ENCODE measurements at regions not wholly inside any gene's neighbourhood (a gene's known extent, or its start where the extent isn't known, plus 50 kb on each side); places are given as distances from the start of the nearest gene placed in this dataset.

DNA sequence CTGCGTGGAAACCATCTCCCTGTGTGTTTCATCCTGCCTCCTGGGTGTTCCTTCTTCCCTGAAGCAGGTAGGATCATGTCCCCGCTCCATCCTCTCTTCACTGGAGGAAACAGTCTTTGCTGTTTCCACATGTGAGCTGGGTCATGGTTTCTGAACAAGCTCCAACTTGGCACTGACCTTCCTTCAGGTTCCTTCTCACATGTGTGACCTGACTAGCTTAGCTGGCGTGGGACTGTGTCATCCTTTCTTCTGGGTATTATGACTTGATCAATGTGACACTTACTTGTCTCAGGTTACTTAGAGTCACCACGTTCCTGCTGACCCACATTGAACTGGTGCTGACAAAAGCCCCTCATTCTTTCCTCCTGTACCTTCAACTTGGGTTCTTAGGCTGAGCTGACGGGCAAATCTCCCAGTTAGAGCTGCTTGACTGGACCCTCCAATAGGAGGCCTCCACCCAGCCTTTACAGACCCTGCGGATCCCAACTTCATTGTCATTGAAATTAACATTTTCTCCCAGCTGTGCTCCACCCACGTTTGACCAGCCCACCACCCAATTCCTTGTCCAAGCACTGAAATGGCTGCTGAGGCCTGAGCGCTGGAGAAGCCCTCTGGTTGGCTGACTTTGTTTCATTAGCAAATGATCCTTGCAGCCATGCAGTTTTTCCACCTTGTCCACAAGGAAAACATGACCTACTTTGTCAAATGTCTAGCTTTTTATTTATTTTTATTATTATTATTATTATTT lies 128.1 kb downstream of the DDX1 start:
- Histone ChIP-seq H3K9me2 (ENCODE audit: insufficient read depth, low read length) (no peaks in the 10 kb centered on the region), H3K79me2 (replicated peaks; ENCODE audit: insufficient read depth, low read length) (no peaks in the 10 kb centered on the region), H3K36me3 (ENCODE audit: insufficient read depth, low read length) (no peaks in the 10 kb centered on the region), H2AFZ (ENCODE audit: low read depth, low read length) (no peak overlapping the region), H3K9ac (ENCODE audit: low read length) (no peak overlapping the region), H3K27ac (ENCODE audit: low read length) (no peak overlapping the region), H4K20me1 (ENCODE audit: insufficient read depth) (no peaks in the 10 kb centered on the region), H3K9me3 (ENCODE audit: low read length) (no peaks in the 10 kb centered on the region), H3K27me3 (ENCODE audit: insufficient read depth, low read depth, low read length) (no peaks in the 10 kb centered on the region), H3K4me3 (ENCODE audit: low read length) (no peak overlapping the region), H3F3A (ENCODE audit: insufficient read depth, low read length, poor library complexity, severe bottlenecking) (no peaks in the 10 kb centered on the region), H3K4me2 (ENCODE audit: low read length) (no peak overlapping the region)
- TF ChIP-seq, protein P1, sequence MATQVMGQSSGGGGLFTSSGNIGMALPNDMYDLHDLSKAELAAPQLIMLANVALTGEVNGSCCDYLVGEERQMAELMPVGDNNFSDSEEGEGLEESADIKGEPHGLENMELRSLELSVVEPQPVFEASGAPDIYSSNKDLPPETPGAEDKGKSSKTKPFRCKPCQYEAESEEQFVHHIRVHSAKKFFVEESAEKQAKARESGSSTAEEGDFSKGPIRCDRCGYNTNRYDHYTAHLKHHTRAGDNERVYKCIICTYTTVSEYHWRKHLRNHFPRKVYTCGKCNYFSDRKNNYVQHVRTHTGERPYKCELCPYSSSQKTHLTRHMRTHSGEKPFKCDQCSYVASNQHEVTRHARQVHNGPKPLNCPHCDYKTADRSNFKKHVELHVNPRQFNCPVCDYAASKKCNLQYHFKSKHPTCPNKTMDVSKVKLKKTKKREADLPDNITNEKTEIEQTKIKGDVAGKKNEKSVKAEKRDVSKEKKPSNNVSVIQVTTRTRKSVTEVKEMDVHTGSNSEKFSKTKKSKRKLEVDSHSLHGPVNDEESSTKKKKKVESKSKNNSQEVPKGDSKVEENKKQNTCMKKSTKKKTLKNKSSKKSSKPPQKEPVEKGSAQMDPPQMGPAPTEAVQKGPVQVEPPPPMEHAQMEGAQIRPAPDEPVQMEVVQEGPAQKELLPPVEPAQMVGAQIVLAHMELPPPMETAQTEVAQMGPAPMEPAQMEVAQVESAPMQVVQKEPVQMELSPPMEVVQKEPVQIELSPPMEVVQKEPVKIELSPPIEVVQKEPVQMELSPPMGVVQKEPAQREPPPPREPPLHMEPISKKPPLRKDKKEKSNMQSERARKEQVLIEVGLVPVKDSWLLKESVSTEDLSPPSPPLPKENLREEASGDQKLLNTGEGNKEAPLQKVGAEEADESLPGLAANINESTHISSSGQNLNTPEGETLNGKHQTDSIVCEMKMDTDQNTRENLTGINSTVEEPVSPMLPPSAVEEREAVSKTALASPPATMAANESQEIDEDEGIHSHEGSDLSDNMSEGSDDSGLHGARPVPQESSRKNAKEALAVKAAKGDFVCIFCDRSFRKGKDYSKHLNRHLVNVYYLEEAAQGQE (IDR thresholded peaks at IDR 0.05; ENCODE audit: borderline replicate concordance): no peak
- TF ChIP-seq EP300 (conservative IDR thresholded peaks at IDR 0.05; ENCODE audit: poor library complexity, severe bottlenecking) (no peak), RAD21 (conservative IDR thresholded peaks at IDR 0.05) (no peak), TAF1 (IDR thresholded peaks at IDR 0.05; ENCODE audit: low read depth) (no peak), EZH2 (IDR thresholded peaks at IDR 0.05; ENCODE audit: borderline replicate concordance, insufficient read depth, low read length, poor library complexity, severe bottlenecking) (no peak), POLR2AphosphoS5 (IDR thresholded peaks at IDR 0.05) (no peak), SMC3 (conservative IDR thresholded peaks at IDR 0.05; ENCODE audit: poor library complexity) (no peak), MXI1 (conservative IDR thresholded peaks at IDR 0.05; ENCODE audit: poor library complexity, severe bottlenecking) (no peak)
- TF ChIP-seq, protein P2, sequence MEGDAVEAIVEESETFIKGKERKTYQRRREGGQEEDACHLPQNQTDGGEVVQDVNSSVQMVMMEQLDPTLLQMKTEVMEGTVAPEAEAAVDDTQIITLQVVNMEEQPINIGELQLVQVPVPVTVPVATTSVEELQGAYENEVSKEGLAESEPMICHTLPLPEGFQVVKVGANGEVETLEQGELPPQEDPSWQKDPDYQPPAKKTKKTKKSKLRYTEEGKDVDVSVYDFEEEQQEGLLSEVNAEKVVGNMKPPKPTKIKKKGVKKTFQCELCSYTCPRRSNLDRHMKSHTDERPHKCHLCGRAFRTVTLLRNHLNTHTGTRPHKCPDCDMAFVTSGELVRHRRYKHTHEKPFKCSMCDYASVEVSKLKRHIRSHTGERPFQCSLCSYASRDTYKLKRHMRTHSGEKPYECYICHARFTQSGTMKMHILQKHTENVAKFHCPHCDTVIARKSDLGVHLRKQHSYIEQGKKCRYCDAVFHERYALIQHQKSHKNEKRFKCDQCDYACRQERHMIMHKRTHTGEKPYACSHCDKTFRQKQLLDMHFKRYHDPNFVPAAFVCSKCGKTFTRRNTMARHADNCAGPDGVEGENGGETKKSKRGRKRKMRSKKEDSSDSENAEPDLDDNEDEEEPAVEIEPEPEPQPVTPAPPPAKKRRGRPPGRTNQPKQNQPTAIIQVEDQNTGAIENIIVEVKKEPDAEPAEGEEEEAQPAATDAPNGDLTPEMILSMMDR (IDR thresholded peaks at IDR 0.05; ENCODE audit: poor library complexity, severe bottlenecking): no peak

DNA sequence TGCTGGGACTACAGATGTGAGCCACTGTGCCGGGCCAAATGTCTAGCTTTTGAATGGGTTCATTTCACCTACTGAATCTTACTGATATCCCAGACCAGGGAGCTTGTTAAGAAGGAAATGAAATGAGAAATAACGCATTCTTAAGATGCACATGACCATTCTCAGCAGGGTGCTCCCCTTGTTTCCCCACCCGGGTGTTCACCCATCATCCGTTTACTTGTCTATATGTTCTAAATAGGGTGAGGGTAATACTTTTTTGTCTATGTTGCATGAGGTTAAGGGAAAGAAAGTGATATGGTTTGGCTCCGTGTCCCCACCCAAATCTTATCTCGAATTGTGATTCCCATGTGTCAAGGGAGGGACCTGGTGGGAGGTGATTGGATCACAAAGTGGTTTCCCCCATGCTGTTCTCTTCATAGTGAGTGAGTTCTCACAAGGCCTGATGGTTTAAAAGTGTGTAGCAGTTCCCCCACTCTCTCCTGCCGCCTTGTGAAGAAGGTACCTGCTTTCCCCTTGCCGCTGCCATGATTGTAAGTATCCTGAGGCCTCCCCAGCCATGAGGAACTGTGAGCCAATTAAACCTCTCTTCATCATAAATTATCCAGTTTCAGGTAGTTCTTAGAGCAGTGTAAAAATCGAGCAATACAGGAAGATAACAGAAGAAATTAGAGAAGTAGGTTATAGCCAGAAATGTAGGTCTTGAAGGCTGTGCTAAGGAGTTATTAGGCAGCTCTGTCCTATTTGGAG lies 129.1 kb downstream of the DDX1 start:
- no peaks in the 10 kb centered on the region for H4K20me1 ChIP-seq (ENCODE audit: insufficient read depth)
- no peak overlapping the region for H3K9ac ChIP-seq (ENCODE audit: low read length)
- no peak overlapping the region for H3K4me3 ChIP-seq (ENCODE audit: low read length)
- H3K9me2 ChIP-seq (ENCODE audit: insufficient read depth, low read length): no peaks in the 10 kb centered on the region
- no peaks in the 10 kb centered on the region for H3K79me2 ChIP-seq (replicated peaks; ENCODE audit: insufficient read depth, low read length)
- H3K4me2 ChIP-seq (ENCODE audit: low read length): no peak overlapping the region
- no peaks in the 10 kb centered on the region for H3K9me3 ChIP-seq (ENCODE audit: low read length)
- TF ChIP-seq, protein P1 (IDR thresholded peaks at IDR 0.05; ENCODE audit: borderline replicate concordance): no peak
- no peak for TF ChIP-seq SMC3 (conservative IDR thresholded peaks at IDR 0.05; ENCODE audit: poor library complexity)
- TF ChIP-seq MXI1 (conservative IDR thresholded peaks at IDR 0.05; ENCODE audit: poor library complexity, severe bottlenecking): no peak
- TF ChIP-seq POLR2AphosphoS5 (IDR thresholded peaks at IDR 0.05): no peak
- TF ChIP-seq TAF1 (IDR thresholded peaks at IDR 0.05; ENCODE audit: low read depth): no peak
- no peak for TF ChIP-seq EP300 (conservative IDR thresholded peaks at IDR 0.05; ENCODE audit: poor library complexity, severe bottlenecking)
- TF ChIP-seq, protein P2 (IDR thresholded peaks at IDR 0.05; ENCODE audit: poor library complexity, severe bottlenecking): no peak
- no peak for TF ChIP-seq EZH2 (IDR thresholded peaks at IDR 0.05; ENCODE audit: borderline replicate concordance, insufficient read depth, low read length, poor library complexity, severe bottlenecking)
- TF ChIP-seq RAD21 (conservative IDR thresholded peaks at IDR 0.05): no peak
- no peaks in the 10 kb centered on the region for H3F3A ChIP-seq (ENCODE audit: insufficient read depth, low read length, poor library complexity, severe bottlenecking)
- no peak overlapping the region for H2AFZ ChIP-seq (ENCODE audit: low read depth, low read length)
- no peaks in the 10 kb centered on the region for H3K36me3 ChIP-seq (ENCODE audit: insufficient read depth, low read length)
- no peak overlapping the region for H3K27ac ChIP-seq (ENCODE audit: low read length)
- H3K27me3 ChIP-seq (ENCODE audit: insufficient read depth, low read depth, low read length): no peaks in the 10 kb centered on the region
